Gastroesophageal sphincter (tissue), 3 donors: ENCODE measurements at regions not wholly inside any gene's neighbourhood (a gene's known extent, or its start where the extent isn't known, plus 50 kb on each side); places are given as distances from the start of the nearest gene placed in this dataset.

Experiments
- CTCF ChIP-seq, 4 experiments: fragments of 200-600 bp in 2 of 4; fragments of 450-650 bp in 2 of 4; sonication (generic) in 1 of 4; IDR thresholded peaks; one replicate each; pipeline ENCODE4 v1.5.1; 2017 to 2019; ENCODE audit warnings: antibody characterized with exemption in 4 of 4, mild to moderate bottlenecking in 2 of 4, moderate library complexity in 2 of 4
- EP300 ChIP-seq: sonication (generic); formaldehyde crosslinking; IDR thresholded peaks from one replicate; pipeline ENCODE4 v1.6.1; 2017; ENCODE audit warnings: antibody characterized with exemption, mild to moderate bottlenecking
- POLR2A ChIP-seq, 2 donors: fragments of 450-650 bp; IDR thresholded peaks; one replicate each; pipeline ENCODE4 v1.6.1; 2017; ENCODE audit warnings: antibody characterized with exemption in 2 of 2, mild to moderate bottlenecking in 2 of 2, moderate library complexity in 1 of 2

GRCh38 chr15:25186411-25186810 lies 231.6 kb downstream of the SNRPN start:
- TF ChIP-seq CTCF (IDR thresholded peaks at IDR 0.05) (no peak), POLR2A (IDR thresholded peaks at IDR 0.05) (no peak), EP300 (no peak)
